GM12874 (cell line): ENCODE measurements at regions not wholly inside any gene's neighbourhood (a gene's known extent, or its start where the extent isn't known, plus 50 kb on each side); places are given as distances from the start of the nearest gene placed in this dataset.

Experiments used
- CTCF ChIP-seq: IDR thresholded peaks from 2 replicates; pipeline ENCODE4 v1.5.1; 2011; ENCODE audit warnings: low read depth, mild to moderate bottlenecking, control low read depth, low read length, moderate library complexity; ENCODE audit not compliant: insufficient read depth

DNA sequence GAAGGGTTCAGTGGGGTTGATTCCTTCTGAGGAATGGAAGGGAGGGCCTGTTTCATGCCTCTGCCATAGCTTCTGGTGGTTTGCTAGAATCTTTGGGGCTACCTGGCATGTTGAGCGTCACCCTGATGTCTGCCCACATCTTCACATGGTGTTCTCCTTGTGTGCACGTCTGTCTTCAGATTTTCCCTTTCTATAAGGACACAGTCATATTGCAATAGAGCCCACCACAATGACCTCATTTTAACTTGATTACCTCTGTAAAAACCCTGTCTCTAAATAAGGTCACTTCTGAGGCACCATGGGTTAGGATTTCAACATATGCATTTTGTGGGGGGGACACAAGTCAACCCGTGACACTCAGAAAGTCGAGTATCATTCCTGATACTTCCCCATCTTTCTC is 257.9 kb downstream of the COG6 start:
- no peak for TF ChIP-seq CTCF

- TF ChIP-seq CTCF: no peak
Measured at GRCh38 chr13:39913928-39914327, 258.5 kb downstream of the COG6 start.

DNA sequence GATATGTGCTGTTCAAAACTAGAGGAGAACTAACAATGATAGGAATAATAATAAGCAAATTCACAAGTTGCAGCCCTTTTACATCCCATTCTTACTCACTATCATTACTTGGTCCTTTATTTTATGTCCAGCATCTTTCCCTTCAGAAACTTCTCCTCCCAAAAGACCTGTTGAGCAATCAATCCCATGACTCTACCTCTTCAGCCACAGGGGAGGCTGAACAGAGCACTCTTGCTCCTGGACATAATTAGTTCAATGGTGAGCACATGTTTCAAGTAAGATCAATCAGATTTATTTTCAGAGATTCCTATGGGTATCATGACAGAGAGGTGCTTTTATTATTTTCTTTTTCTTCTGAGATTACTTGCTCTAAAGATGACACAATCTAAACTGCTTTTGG is 260.0 kb downstream of the COG6 start:
- no peak for TF ChIP-seq CTCF

DNA sequence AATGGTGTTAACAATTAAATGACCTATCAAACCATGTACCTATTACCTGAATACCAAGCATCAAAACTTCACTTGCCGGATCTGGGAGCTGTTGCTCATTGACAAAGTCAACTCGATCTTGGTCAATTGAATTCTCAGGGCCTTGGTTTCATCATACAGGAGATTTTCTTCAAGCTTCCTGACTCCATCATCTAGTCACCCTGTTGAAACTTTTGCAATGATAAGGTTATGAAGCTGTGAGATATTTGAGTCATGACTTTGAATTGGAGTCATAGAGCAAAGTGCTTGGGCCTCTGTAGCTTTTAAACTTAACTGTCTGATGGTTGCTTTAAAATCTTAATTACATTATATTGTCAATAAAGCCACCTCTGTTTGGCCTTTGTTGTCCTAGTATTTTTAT is 260.9 kb downstream of the COG6 start:
- TF ChIP-seq CTCF: no peak

- TF ChIP-seq CTCF: no peak
Measured at GRCh38 chr13:39918620-39919236, 263.3 kb downstream of the COG6 start.

DNA sequence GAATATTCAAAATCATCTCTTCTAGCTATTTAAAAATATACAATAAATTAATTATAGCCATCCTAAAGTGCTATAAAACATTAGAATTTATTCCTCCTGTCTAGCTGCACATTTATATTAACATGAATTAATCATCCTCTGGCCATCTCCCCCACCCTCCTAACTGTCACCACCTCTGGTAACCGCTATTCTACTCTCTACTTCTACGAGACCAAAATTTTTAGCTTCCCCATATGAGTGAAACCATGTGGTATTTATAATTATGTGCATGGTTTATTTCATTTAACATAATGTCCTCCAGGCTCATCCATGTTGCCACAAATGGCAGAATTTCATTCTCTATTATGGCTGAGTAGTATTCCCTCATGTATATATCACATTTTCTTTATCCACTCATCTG is 265.2 kb downstream of the COG6 start:
- TF ChIP-seq CTCF: no peak

DNA sequence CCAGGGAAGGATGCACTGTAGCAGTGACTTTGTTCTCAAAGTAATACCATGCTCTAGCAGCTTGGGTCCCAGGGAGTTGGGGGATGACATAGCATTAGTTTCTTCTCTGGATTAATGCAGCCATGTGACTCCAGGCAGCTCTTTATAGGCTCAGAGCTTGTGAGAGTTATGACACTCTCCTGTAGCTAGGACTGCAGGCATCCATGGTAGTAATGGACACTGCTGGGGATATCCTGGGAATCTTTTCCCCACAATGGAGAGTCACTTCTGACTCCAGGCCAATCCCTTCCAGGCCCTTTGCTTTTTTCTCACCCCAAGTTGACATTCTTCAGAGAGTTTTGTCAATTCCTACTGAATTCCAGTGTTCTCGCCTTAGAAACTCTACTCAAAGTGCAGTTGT is 270.9 kb downstream of the COG6 start:
- TF ChIP-seq CTCF: no peak
